Astrocyte (in vitro differentiated cells and primary cell): ENCODE measurements at regions not wholly inside any gene's neighbourhood (a gene's known extent, or its start where the extent isn't known, plus 50 kb on each side); places are given as distances from the start of the nearest gene placed in this dataset.
"Not testable (repeated sequence)": the region's sequence is repeated elsewhere in the genome, so short reads cannot be mapped to it uniquely, and the experiment has no call there.

ENCODE experiments used
- DNase-seq: peaks from one replicate; pipeline ENCODE4 v3.0.0-alpha.2; 2010; ENCODE audit warnings: low read depth
- FAIRE-seq: peaks from 2 replicates; lab custom pipeline; 2011; peaks lifted over from hg19 to GRCh38; lab: Jason Lieb, UNC
- H2AFZ ChIP-seq: 2 replicates; pipeline ENCODE4 v1.6.0; 2012; ENCODE audit warnings: low read depth, low read length, inconsistent platforms
- H3K27ac ChIP-seq: 2 replicates; pipeline ENCODE4 v1.5.1; 2011; ENCODE audit warnings: low read depth, low read length, inconsistent platforms
- H3K27me3 ChIP-seq: 2 replicates; pipeline ENCODE4 v1.6.0; 2011; ENCODE audit warnings: low read length, inconsistent platforms; ENCODE audit not compliant: insufficient read depth
- H3K36me3 ChIP-seq: 2 replicates; pipeline ENCODE4 v1.5.1; 2011; ENCODE audit warnings: low read length, inconsistent platforms; ENCODE audit not compliant: insufficient read depth
- H3K4me1 ChIP-seq: 2 replicates; pipeline ENCODE4 v1.5.1; 2011; ENCODE audit warnings: low read length, inconsistent platforms; ENCODE audit not compliant: insufficient read depth
- H3K4me2 ChIP-seq: 2 replicates; pipeline ENCODE4 v1.6.0; 2012; ENCODE audit warnings: low read length, inconsistent platforms
- H3K4me3 ChIP-seq: 2 replicates; pipeline ENCODE4 v1.5.1; 2011; ENCODE audit warnings: low read depth, mild to moderate bottlenecking, low read length, inconsistent platforms; ENCODE audit not compliant: insufficient read depth
- H3K79me2 ChIP-seq: 2 replicates; pipeline ENCODE4 v1.6.0; 2012; ENCODE audit warnings: mild to moderate bottlenecking, low read length, inconsistent platforms; ENCODE audit not compliant: insufficient read depth
- H3K9ac ChIP-seq: 2 replicates; pipeline ENCODE4 v1.6.0; 2012; ENCODE audit warnings: mild to moderate bottlenecking, low read length, inconsistent platforms
- H3K9me3 ChIP-seq: 2 replicates; pipeline ENCODE4 v1.5.1; 2012; ENCODE audit warnings: low read depth, mild to moderate bottlenecking, low read length, inconsistent platforms; ENCODE audit not compliant: insufficient read depth
- H4K20me1 ChIP-seq: 2 replicates; pipeline ENCODE4 v1.6.0; 2012; ENCODE audit warnings: low read length, inconsistent platforms; ENCODE audit not compliant: insufficient read depth
- H3K27ac Mint-ChIP-seq: one replicate; pipeline ENCODE4 v1.8.0; 2021; ENCODE audit warnings: mild to moderate bottlenecking, mixed read lengths; ENCODE audit not compliant: unreplicated experiment
- H3K27me3 Mint-ChIP-seq: one replicate; pipeline ENCODE4 v1.8.0; 2021; ENCODE audit warnings: low read depth, mixed read lengths; ENCODE audit not compliant: unreplicated experiment
- H3K36me3 Mint-ChIP-seq: one replicate; pipeline ENCODE4 v1.8.0; 2021; ENCODE audit warnings: low read depth, mixed read lengths; ENCODE audit not compliant: unreplicated experiment
- H3K4me1 Mint-ChIP-seq: one replicate; pipeline ENCODE4 v1.8.0; 2021; ENCODE audit warnings: low read depth, mixed read lengths; ENCODE audit not compliant: unreplicated experiment
- H3K4me3 Mint-ChIP-seq: one replicate; pipeline ENCODE4 v1.8.0; 2021; ENCODE audit warnings: mild to moderate bottlenecking, moderate library complexity, mixed read lengths; ENCODE audit not compliant: unreplicated experiment
- H3K9me3 Mint-ChIP-seq: one replicate; pipeline ENCODE4 v1.8.0; 2021; ENCODE audit warnings: mild to moderate bottlenecking, mixed read lengths; ENCODE audit not compliant: unreplicated experiment
- CTCF ChIP-seq: IDR thresholded peaks from 2 replicates; pipeline ENCODE4 v1.5.1; 2011; ENCODE audit warnings: low read depth, mild to moderate bottlenecking, inconsistent platforms, low read length, moderate library complexity; ENCODE audit not compliant: insufficient read depth
- EZH2 ChIP-seq: IDR thresholded peaks from 2 replicates; pipeline ENCODE4 v1.6.1; 2012; ENCODE audit warnings: mild to moderate bottlenecking, low read length, inconsistent platforms; ENCODE audit not compliant: insufficient read depth

- H3K4me1 Mint-ChIP-seq: peaks cover 24% of the 10 kb centered on the region
- no peak for FAIRE-seq
These were observed 703.6 kb upstream of the PITX2 start for GRCh38 chr4:111326450-111326849.

GRCh38 chr4:111330786-111331185 lies 707.9 kb upstream of the PITX2 start:
- no peaks in the 10 kb centered on the region for H3K36me3 ChIP-seq
- H3K4me1 ChIP-seq: no peaks in the 10 kb centered on the region
- Mint-ChIP-seq H3K4me1 (peaks cover 1% of the 10 kb centered on the region), H3K27me3 (no peaks in the 10 kb centered on the region), H3K9me3 (no peaks in the 10 kb centered on the region), H3K36me3 (no peaks in the 10 kb centered on the region), H3K27ac (no peak overlapping the region), H3K4me3 (no peak overlapping the region)
- DNase-seq (peak; percentile 41), FAIRE-seq (no peak)
- H3K4me2 ChIP-seq: no peak overlapping the region
- H3K79me2 ChIP-seq: no peaks in the 10 kb centered on the region
- TF ChIP-seq CTCF (no peak), EZH2 (no peak)
- no peaks in the 10 kb centered on the region for H4K20me1 ChIP-seq
- H3K9ac ChIP-seq: no peak overlapping the region
- H3K9me3 ChIP-seq: no peaks in the 10 kb centered on the region
- no peak overlapping the region for H3K4me3 ChIP-seq
- H2AFZ ChIP-seq: no peak overlapping the region
- H3K27me3 ChIP-seq: no peaks in the 10 kb centered on the region
- no peak overlapping the region for H3K27ac ChIP-seq

More at GRCh38 chr4:111326450-111326849, 703.6 kb upstream of the PITX2 start:
- Histone ChIP-seq H3K9me3 (no peaks in the 10 kb centered on the region), H3K79me2 (no peaks in the 10 kb centered on the region), H2AFZ (no peak overlapping the region), H3K9ac (no peak overlapping the region), H3K27me3 (no peaks in the 10 kb centered on the region), H3K4me1 (no peaks in the 10 kb centered on the region), H3K4me2 (no peak overlapping the region), H4K20me1 (no peaks in the 10 kb centered on the region), H3K36me3 (no peaks in the 10 kb centered on the region), H3K27ac (no peak overlapping the region), H3K4me3 (no peak overlapping the region)
- Mint-ChIP-seq H3K36me3 (no peaks in the 10 kb centered on the region), H3K27me3 (no peaks in the 10 kb centered on the region), H3K4me3 (no peak overlapping the region), H3K9me3 (no peaks in the 10 kb centered on the region), H3K27ac (no peak overlapping the region)
- DNase-seq: no peak
- TF ChIP-seq EZH2 (no peak), CTCF (no peak)

- Mint-ChIP-seq H3K9me3 (no peaks in the 10 kb centered on the region), H3K27ac (no peak overlapping the region), H3K36me3 (no peaks in the 10 kb centered on the region), H3K27me3 (no peaks in the 10 kb centered on the region), H3K4me3 (no peak overlapping the region), H3K4me1 (peaks cover 1% of the 10 kb centered on the region)
- Histone ChIP-seq H4K20me1 (no peaks in the 10 kb centered on the region), H3K4me3 (no peak overlapping the region), H3K4me1 (no peaks in the 10 kb centered on the region), H3K79me2 (no peaks in the 10 kb centered on the region), H3K9ac (no peak overlapping the region), H3K27me3 (no peaks in the 10 kb centered on the region), H2AFZ (no peak overlapping the region), H3K9me3 (no peaks in the 10 kb centered on the region), H3K4me2 (no peak overlapping the region), H3K36me3 (no peaks in the 10 kb centered on the region), H3K27ac (no peak overlapping the region)
- TF ChIP-seq EZH2 (no peak), CTCF (no peak)
- DNase-seq (no peak), FAIRE-seq (no peak)
These were observed 711.5 kb upstream of the PITX2 start for GRCh38 chr4:111334361-111334760.

- H3K36me3 ChIP-seq, H3K36me3 Mint-ChIP-seq, H3K4me3 Mint-ChIP-seq, H3K4me1 ChIP-seq, H2AFZ ChIP-seq, H3K9me3 Mint-ChIP-seq, H3K9me3 ChIP-seq, H3K4me2 ChIP-seq, DNase-seq, H4K20me1 ChIP-seq, H3K27ac ChIP-seq, H3K4me3 ChIP-seq, H3K79me2 ChIP-seq, H3K27me3 ChIP-seq, H3K9ac ChIP-seq, H3K27me3 Mint-ChIP-seq, H3K27ac Mint-ChIP-seq, H3K4me1 Mint-ChIP-seq, FAIRE-seq: not testable (repeated sequence)
These were observed 714.5 kb upstream of the PITX2 start for GRCh38 chr4:111337186-111337876.
